HG03025 (cell line): ENCODE measurements at regions not wholly inside any gene's neighbourhood (a gene's known extent, or its start where the extent isn't known, plus 50 kb on each side); places are given as distances from the start of the nearest gene placed in this dataset.

Experiments used
- ATAC-seq: cut with Tn5 transposase; IDR thresholded peaks from one replicate; pipeline ENCODE4 v1.9.1; 2021; ENCODE audit warnings: mild to moderate bottlenecking, moderate library complexity; ENCODE audit not compliant: unreplicated experiment, low FRiP score

DNA sequence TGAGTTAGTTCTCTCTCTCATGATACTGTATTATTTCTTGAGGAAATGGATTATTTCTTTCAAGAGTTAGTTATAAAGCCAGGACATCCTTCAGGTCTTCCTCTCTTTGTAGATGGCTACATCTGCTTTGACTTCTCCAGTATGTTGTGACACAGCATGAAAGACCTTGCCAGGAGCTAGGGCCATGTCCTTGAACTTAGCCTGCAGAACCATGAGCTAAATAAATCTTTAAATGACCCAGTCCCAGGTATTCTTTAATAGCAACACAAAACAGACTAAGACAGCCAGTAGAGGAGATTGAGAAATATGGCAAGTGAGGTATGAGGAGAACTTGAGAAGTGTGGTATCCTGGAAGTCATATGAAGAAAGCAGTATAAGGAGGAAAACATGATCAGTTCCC is 214.9 kb upstream of the PPP1R3A start:
- ATAC-seq, result no peak

DNA sequence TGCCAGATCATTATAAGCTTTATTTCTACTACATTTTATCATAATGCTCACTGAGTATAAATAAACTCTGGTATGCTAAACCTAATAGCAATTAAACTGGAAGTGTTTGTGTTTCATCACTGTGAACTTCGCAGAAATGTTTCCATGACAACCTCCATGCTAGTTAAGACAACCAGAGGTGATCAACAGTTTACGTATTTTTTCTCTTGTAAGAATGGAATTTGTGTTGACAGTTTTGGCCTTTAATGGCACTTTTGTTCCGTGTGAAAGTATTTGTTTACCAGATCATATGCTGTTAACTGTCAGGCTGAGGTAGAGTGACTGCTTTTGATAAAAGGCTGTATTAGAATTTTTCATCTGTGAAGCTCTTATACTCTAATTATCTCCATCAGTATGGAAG is 212.1 kb upstream of the PPP1R3A start:
- no peak for ATAC-seq

DNA sequence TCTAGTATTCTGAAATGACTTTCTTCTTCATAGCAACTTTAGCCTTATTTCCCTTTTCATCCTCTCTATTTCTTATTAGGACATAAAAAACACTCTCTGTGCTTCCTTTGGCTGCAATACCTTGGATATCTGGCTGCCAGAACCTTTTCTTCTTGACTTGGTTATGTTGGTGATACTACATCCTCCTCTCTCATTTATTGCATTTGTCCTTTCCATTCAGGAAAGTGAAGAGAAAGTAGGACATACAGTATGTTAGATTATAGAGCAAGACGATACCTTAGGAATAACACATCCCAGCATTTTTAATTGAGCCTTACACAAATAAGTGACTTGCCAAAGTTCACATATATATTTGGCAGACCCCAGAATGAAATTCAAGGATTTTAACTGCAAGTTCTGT is 210.1 kb upstream of the PPP1R3A start:
- ATAC-seq, result no peak

DNA sequence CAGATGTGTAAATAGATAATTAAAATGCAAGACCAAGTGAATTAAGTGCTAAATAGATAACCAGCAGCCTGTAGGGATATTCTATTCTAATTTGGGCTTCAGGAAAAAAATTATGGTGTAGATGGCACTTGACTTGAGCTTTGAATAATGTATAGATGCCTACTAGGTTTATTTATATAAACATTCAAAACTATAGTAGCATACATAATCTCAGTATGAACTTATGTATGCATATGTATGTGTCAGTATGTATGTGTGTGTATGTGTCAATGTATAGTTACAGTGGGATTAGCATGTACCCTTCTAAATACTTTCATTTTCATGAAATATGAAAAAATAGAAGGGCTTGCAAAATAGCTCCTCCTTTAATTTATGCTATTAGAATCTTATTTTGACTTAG is 207.3 kb upstream of the PPP1R3A start:
- no peak for ATAC-seq

DNA sequence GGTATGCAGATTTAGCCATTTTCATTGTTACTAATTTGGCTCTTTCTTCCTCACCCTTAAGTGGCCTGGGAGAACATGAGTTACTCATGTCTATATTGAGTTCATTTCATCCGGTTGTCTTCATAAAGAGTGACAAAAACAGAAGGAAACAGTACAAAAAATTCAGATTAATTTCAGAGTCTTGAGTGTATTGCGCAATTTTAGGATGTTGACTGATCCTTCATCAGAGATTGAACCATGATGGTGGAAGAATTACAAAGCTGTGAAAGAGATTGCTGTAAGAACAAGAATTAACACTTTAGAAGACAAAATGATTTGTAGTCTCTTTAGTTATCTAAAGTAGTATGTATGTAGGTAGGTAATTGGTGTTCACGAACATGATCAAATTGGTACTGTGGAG is 194.0 kb upstream of the PPP1R3A start:
- no peak for ATAC-seq

DNA sequence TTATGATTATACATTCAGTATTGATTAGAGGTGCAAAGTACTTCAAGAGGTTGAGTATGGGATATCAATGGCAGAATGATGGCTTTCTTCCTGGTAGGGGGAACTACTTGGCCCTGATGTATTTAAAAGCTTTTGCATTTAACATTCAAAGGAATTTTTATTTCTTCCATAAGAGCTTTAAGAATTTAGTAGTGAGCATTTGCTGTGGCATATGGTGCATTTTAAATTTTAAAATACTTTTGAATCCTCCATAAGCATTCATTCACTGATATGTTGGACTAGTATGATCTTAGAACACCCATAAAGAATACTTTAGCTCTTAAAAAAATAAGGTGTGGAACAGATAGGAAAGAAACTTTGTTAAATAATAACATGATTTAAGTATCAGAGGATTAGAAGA is 191.9 kb upstream of the PPP1R3A start:
- ATAC-seq, result no peak

DNA sequence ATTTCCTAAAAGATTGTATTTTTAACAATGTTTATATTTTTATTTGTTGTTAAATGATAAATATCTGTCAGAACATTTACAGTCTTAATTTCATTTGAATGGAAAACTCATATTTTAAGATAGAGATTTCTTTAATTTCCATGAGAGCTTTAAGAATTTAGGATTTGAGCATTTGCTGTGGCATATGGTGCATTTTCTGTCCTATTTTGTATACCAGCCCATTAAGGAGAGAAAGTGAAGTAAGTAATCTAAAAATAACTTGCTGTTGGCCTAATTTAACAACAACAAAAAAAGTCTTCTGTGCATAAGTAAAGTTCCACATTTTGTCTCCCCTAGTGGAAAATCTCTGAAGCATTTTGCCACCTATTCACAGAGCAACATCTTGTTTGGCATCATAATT is 190.9 kb upstream of the PPP1R3A start:
- no peak for ATAC-seq

DNA sequence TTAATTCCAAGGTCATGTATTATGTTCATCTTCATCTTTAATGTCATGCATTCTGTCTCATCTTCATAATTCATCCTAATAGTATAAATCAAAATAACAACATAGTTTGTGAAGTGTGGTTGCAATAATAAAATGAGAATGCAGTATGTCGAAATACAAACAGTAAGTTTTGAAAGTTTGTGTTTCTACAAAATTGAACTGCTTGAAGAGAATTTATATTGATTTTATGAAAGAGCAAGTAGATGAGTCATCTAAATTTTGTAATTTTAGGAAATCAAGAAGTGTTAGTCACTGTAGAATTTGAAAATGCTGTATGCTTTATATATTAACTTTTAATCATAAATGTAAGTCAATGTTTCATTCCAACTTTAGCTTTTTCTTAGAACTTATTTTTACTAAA is 190.5 kb upstream of the PPP1R3A start:
- ATAC-seq, result no peak

DNA sequence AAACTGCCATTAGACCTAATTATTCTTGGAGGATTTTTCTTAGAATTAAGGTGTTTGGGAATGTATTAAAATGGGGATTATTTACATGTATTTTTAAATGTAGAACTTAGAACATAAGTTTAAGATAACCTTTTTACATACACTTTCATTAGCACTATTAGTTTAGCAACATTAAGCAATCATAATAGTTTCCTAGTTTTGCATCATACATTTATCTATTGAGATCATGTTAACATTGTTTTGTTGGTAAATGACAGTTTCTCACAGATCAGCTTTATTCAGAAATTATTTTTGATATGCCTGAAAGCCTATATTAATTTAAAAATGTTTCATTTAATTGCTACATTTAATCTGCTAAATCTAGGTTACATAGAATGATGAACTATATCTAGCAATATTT is 189.7 kb upstream of the PPP1R3A start:
- no peak for ATAC-seq

DNA sequence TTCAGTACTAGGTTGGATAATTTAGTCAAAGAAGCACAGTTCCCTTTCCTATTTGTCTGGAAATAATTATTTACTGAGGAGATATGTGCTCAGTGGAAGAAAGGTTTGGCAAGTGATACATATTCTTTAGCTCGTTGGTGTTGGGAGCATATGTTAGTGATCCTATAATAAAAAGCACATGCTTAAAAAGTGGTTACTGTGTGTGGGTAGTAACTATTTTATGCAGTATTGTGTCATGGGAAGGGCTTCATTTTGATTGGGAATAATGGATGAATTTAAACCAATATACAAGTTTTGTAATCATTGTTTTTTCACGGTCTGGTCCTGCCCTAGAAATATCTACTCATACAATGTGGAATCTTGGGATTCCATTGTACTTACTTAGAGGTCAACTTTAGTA is 188.7 kb upstream of the PPP1R3A start:
- no peak for ATAC-seq

DNA sequence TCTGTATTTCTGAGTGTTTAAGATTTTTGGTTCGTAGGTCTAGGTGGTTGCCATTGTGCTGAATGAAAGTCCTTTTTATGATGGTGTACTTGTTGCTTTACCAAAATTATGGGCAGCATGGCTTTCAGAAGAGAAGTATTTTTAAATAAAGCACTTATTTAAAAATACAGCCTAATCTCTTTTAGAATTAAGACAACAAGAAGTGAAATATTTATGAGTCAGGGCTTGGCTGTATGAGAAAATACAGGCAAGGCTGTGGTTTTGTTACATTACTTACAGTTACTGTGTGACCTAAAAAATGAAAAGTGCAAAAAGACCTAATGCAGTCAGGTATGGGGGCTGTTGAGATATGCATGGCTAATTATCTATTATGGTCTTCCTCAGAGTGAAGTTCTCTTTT is 185.2 kb upstream of the PPP1R3A start:
- no peak for ATAC-seq

DNA sequence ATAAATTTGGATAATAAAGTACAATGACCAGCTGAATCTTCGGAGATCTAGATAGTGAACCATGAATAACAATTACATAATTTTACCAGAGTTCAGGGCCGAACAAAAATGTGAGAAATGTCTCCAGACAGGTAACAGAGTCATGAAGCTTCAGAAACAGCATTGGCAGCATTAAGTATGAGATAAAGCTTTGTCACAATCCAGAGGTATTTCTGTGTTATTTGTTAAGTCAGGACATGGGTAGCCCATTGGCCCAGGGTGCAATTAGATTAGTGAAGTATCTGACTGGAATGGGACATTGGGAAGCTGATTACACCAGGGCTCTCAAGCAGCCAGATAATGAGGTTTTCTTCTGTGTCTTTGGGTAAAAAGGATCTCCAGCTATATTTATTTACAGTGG is 184.2 kb upstream of the PPP1R3A start:
- ATAC-seq, result no peak

DNA sequence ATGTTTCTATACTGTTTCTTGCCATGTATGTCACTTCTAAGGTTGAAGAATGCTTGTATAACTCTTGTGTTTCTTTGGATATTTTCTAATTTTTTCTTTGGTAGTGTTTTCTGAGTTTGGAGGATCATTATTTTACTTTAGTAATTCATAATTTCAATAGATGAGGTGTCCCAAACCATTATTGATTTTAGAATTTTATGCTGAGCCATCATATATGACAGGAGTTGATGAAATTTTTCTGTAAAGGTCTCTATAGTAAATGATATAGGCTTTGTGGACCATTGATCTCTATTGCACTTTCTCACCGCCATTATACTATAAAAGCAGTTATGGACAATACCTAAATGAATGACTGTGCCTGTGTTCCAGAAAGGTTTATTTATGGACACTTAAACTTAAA is 183.3 kb upstream of the PPP1R3A start:
- no peak for ATAC-seq

DNA sequence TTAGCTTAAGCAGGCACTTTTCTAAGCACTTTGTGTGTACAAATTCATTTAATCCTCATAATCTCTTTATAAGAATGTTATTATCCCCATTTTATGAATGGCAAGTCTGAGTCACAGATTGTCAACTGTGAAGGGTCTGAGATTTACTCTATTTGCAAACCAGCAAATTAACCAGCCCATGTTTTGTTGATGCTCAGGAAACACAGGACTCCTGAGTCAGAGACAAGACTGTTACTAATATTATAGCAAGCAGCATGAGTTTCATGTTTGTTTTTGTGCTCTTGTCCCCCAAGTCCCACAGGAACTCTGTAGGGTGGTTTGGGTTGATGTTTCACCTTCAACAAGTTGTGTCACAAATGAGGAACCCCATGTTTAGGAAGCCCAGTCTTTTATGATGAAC is 182.0 kb upstream of the PPP1R3A start:
- no peak for ATAC-seq

DNA sequence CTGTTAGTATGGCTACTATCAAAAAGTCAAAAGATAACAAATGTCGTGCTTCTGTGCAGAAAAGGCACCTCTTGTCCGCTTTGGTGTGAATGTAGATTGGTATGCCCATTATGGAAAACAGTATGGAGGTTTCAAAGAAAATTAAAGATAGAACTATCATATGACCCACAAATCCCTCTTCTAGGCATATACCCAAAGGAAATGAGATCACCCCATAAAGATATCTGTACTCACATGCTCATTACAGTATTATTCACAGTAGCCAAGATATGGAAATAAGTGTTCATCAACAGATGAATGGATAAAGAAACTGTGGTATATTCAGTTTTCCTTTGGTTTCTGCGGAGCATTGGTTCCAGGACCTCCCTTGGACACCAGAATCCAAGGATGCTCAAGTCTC is 180.5 kb upstream of the PPP1R3A start:
- ATAC-seq, result no peak

DNA sequence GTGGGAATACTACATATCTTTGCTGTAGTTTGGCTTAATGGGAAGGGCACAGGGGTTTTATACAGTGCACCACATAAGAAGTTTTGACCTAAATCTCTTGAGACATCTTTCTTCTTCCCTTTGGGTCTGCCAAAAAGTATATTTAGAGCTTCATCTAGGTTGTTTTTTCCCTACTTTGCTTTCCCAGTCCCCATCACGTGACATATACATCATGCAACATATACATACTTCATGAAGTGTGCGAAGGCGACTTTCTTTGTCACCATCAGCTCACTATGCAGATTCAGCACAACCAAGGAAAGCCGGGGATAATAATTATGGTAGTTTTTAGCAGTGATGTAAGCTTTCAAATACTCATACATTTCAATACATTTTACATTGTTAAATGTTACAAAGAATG is 177.1 kb upstream of the PPP1R3A start:
- no peak for ATAC-seq

DNA sequence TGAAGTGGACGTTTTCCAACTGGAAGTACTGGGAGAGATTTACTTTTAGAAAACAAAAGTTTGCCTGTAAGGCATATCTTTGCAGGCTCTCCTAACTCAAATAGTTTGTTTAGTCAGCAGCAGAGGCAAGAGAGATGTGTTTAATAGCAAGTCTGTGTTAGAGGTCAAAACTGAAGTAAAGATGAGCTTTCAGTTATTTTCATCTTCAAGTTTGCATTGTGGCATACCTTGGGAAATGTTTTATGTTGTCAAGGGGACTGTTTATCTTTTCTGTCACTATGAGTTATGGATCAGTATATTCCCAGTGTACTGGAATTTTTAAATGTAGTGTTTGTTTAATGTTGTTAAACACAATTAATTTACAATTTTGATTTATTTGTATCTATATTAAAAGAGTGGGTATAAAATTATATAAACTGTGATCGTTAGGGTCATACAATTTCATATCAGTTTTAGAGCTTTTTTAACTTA is 169.7 kb upstream of the PPP1R3A start:
- ATAC-seq, result no peak

DNA sequence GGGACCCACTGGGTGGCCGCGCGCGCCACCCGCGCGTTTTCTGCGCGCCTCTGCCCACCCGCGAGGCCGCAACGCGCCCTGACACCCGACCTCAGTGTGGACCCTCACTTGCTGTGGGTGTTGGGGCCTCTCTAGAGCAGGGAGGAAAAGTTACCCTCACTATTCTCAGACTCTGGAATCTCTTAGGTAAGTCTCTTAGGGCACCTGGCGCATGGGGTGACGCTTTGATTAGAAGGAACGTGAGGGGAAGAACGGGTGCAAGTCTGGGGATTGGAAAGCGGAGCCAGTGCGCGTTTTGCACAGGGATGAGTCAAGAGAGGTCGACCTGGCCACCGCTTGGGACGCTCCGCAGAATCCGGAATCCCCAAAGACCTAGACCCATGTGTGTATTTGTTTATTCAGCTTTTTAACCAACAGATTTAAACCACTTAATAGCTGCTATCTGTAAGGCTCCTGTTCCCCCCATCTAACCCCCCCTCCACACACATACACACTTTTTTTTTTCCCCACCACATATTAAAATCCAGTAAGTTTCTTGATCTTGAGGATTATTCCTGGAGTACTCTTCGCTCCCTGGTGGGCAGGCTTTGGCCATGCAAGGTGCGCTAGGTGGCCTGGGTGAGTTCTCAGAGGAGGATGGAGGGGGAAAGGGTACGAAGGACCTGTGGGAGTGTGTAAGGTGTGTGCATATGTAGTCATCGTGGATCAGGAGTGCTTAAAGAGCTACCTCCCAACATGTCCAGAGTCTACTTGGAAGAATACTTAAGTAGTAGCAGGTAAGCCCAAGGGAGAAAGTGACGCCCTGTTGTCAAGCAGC is 169.1 kb upstream of the PPP1R3A start:
- no peak for ATAC-seq

DNA sequence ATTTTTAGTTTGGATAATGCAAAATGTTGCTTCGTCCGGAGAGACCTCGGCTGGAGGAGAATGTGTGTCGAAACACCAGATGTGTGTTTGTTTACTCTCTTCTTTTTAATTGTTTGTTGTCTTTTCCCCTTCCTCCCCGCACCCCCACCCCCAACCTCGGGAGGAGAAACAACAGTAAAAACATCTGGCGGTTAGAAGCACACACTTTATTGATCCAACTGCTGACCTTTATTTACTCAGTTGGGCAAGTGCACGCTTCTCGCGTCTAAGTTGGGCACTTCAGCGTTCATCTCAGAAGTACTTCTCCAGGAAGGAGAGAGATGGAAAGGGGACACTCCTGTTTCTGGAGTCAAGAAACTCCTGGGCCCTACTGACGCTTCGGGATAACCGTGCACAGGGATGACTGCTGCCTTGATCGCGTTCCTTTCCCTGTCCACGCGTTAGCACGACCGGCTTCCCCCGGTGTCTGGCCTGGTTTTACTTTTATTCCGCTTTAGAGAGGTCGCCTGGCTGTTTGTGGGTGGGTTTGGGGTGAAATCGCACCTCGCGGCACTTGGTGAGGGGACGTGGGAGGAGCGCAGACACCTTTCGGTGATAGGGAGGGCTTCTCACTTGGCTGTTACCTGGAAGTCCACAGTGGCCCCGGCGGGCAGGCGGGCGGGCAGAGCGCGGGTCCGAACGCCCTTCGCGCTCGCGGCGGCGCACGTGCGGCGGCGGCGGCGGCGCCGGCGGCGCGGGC is 168.3 kb upstream of the PPP1R3A start:
- no peak for ATAC-seq

DNA sequence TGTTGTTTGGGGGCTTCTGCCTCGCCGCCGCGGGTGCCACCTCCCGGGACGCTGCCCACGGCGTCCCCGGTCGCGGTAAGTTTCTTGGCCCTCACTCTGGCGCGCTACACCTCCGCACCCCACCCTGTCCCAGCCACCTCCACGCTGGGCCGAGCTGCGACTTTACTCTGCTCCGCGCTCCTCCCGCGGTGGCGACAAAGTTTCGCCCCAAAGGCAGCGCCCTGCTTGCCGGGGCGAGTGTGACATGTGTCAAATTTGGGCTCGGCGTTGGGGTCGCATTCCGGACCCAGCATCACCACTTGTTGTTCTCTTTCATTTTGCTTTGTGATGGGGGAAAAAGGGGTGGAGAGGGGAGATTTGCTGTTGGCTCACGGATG is 167.7 kb upstream of the PPP1R3A start:
- no peak for ATAC-seq

DNA sequence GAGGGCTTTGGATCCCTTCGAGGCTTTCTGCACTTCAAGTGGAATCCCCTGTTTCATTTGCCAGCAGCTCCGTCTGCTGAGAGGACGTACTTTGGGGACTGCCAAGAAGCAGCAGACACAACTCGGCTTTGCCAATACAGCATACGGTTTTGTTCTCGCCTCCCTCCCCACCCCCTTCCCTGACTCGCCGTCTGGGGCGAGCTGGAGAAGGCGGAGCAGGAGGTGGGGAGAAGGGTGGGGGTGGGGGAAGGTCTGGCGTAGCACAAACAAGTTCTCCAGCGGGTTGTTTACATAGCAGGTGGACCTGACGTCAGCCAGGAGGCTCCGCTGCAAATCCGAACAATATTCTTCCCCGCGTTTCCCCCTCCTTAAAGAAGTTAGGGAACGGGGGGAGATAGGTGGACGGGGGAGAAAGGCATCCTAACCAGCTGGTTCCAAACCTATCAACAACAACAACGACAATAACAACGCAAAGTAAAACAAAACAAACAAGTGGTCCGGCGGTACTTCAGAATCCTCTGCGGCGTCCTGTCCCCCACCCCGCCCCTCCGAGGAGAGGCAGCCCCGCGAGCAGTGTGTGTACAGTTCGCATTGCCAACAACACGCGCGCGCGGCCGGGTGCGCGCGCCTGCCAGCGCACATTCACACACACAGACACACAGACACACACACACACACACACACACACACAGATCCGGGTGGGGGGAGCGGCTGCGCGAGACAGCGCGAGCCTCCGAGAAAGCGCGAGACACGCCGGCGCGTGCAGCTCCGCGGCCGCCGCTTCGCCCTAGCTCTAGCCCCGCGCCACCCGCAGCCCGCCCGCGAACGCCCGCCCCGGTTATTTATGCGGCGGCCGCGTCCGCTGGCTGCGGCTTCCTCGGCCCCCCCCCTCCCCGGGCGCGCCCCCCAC is 167.0 kb upstream of the PPP1R3A start:
- ATAC-seq, result peak; percentile 35
